CD4-positive, alpha-beta T cell (primary cell): ENCODE measurements at regions not wholly inside any gene's neighbourhood (a gene's known extent, or its start where the extent isn't known, plus 50 kb on each side); places are given as distances from the start of the nearest gene placed in this dataset.

Source experiments
- ATAC-seq: fragments of 200-7000 bp; cut with Tn5 transposase; one replicate; pipeline ENCODE4 v1.10.0; 2022; ENCODE audit warnings: mild to moderate bottlenecking; ENCODE audit not compliant: poor library complexity
- CTCF ChIA-PET: fragments of 350-600 bp; sonication (Branson Sonifier 250); formaldehyde crosslinking; loops from one replicate; lab custom pipeline; 2021; ENCODE audit warnings: antibody characterized with exemption, inconsistent platforms; lab: Charles Lee
- POLR2A ChIA-PET: fragments of 350-600 bp; sonication (Branson Sonifier 250); formaldehyde crosslinking; loops from one replicate; lab custom pipeline; 2021; ENCODE audit warnings: antibody characterized with exemption, inconsistent platforms; lab: Charles Lee
- DNase-seq, 14 experiments: peaks; one replicate each; pipeline ENCODE4 v3.0.0-alpha.2; 2013 to 2020; ENCODE audit warnings: mixed read lengths in 2 of 14
- H3K27ac ChIP-seq, 2 donors: one replicate each; pipeline versions ENCODE4 v1.5.1 to v1.7.0; 2013; ENCODE audit warnings: low read length in 2 of 2, low read depth in 1 of 2, mild to moderate bottlenecking in 1 of 2
- H3K27me3 ChIP-seq, 2 experiments: 1 replicate in 1 of 2; 2 replicates in 1 of 2; pipeline versions ENCODE4 v1.6.1 to v1.7.0; 2013; ENCODE audit warnings: low read length in 2 of 2, control low read depth in 1 of 2, mild to moderate bottlenecking in 1 of 2, moderate library complexity in 1 of 2; ENCODE audit not compliant: insufficient read depth in 2 of 2, control insufficient read depth in 1 of 2
- H3K36me3 ChIP-seq: one replicate; pipeline ENCODE4 v1.6.1; 2013; ENCODE audit warnings: low read length, control low read depth; ENCODE audit not compliant: insufficient read depth
- H3K4me1 ChIP-seq: one replicate; pipeline ENCODE4 v1.6.1; 2013; ENCODE audit warnings: low read length, control low read depth; ENCODE audit not compliant: insufficient read depth
- H3K4me3 ChIP-seq: one replicate; pipeline ENCODE4 v1.5.1; 2013; ENCODE audit warnings: mild to moderate bottlenecking, low read length, moderate library complexity
- H3K9me3 ChIP-seq, 2 experiments: 1 replicate in 1 of 2; 2 replicates in 1 of 2; pipeline versions ENCODE4 v1.6.1 to v1.7.0; 2013; ENCODE audit warnings: low read length in 2 of 2, mild to moderate bottlenecking in 2 of 2, control low read depth in 1 of 2, moderate library complexity in 1 of 2; ENCODE audit not compliant: control insufficient read depth in 1 of 2, insufficient read depth in 1 of 2
- H3K27ac Mint-ChIP-seq: one replicate; pipeline ENCODE4 v1.8.0; 2020; ENCODE audit warnings: mixed read lengths
- H3K27me3 Mint-ChIP-seq: one replicate; pipeline ENCODE4 v1.8.0; 2021; ENCODE audit warnings: mixed read lengths
- H3K36me3 Mint-ChIP-seq: one replicate; pipeline ENCODE4 v1.8.0; 2021; ENCODE audit warnings: low read depth, mixed read lengths
- H3K4me1 Mint-ChIP-seq: one replicate; pipeline ENCODE4 v1.8.0; 2021; ENCODE audit warnings: low read depth, mixed read lengths
- H3K4me3 Mint-ChIP-seq: one replicate; pipeline ENCODE4 v1.8.0; 2020; ENCODE audit warnings: mild to moderate bottlenecking, mixed read lengths
- H3K9me3 Mint-ChIP-seq: one replicate; pipeline ENCODE4 v1.8.0; 2020; ENCODE audit warnings: mixed read lengths
- intact Hi-C, 2 experiments: fragments of 100-400 bp; cut with DNase I in 1 of 2; cut with micrococcal nuclease in 1 of 2; formaldehyde crosslinking; loops; one replicate each; pipeline versions ENCODE4 v1.15.1 to v1.9.0; 2023 to 2025; cut with DNase I, micrococcal nuclease
- TF ChIP-seq, protein P1 (sequence below): fragments of 200-600 bp; IDR thresholded peaks from one replicate; pipeline ENCODE4 v1.8.0; 2022; ENCODE audit warnings: antibody characterized with exemption, mild to moderate bottlenecking

DNA sequence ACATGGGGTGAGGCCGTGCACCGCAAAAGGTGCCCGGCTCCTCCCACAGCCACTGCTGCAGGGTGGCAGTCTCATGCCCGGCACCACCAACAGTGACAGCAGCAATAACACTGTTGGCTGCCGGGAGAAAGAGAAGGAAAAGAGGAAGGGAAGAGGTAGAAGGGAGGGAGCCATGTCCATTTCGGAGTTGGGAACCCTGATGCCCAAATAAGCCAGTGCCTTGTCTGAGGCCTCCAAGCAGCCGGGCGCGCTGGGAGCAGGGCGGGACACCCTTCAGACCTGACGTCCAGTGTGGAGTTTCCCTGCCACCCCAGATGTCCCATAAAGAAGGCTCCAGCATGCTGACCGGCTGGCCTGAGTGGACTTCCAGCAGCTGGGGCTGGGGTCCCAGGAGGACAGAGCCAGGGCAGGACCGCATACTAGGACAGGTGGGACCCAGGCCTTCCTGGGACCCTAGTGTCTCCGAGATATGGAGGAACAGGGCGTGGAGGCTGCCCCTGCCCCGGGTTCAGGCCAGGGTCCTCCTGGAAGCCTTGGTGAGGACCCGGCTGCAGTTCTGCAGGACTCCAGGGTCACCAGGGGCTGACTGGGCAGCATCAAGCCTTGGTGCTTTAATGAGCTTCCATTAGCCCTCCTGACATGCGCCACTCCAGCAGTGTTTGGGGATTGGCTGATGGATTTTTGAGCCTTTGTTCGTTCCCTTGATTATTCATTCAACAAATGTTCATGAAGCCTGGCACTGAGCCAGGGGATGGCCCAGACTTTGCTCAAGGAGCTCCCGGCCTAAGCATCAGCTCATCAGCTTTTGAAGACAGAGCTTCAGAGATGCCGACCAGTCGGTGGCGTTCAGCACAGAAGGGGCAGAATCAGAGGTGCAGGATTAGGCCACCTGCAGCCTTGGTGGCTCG, 223.6 kb upstream of the CIBAR2 start:
- CTCF ChIA-PET = no interaction called here
- POLR2A ChIA-PET = interaction anchor here (0.7 to 2.3 kb wide), 3 partner anchors 17 to 27 kb away, joined by 3 to 19 read pairs (median 3); no protein-coding TSS in a partner anchor

DNA sequence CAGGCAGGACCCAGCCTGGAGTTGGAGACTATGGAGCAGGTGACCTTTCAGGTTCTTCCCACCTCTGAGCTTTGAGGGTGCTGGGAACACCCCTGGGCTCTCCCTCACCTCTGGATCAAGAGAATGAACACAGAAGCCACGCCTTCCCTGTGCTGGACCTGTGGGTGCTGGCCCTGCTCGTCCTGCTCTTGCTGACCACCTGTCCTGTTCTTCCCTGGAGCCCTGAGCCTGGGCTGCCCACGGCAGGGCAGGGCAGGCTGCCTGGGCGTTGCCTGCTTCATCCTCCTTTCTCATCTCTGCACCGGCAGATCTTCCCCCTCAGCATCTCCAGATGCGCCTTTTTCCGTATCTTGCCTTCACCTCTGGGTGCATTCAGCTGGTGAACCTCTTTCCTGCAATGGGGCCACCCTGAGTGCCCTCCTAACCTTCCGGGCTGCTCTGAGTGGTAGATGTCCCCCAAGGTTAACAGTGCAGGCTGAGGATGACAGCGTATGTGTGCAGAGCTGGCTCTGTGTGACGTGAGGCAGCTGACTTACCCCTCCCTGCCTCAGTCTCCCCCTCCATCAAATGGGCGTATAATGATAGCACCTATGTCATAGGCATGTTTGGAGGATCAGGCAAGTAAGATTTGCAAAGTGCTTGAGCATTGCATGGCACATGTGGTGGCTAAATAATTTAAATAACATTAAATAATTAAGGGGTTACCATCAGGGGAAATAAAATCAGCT, 225.8 kb upstream of the CIBAR2 start:
- Mint-ChIP-seq H3K36me3 (no peaks in the 10 kb centered on the region), H3K4me1 (peaks cover 13% of the 10 kb centered on the region), H3K27me3 (no peaks in the 10 kb centered on the region), H3K27ac (no peak overlapping the region), H3K9me3 (no peaks in the 10 kb centered on the region), H3K4me3 (no peak overlapping the region)
- ATAC-seq (no peak), DNase-seq (no peak)
- TF ChIP-seq, protein P1, sequence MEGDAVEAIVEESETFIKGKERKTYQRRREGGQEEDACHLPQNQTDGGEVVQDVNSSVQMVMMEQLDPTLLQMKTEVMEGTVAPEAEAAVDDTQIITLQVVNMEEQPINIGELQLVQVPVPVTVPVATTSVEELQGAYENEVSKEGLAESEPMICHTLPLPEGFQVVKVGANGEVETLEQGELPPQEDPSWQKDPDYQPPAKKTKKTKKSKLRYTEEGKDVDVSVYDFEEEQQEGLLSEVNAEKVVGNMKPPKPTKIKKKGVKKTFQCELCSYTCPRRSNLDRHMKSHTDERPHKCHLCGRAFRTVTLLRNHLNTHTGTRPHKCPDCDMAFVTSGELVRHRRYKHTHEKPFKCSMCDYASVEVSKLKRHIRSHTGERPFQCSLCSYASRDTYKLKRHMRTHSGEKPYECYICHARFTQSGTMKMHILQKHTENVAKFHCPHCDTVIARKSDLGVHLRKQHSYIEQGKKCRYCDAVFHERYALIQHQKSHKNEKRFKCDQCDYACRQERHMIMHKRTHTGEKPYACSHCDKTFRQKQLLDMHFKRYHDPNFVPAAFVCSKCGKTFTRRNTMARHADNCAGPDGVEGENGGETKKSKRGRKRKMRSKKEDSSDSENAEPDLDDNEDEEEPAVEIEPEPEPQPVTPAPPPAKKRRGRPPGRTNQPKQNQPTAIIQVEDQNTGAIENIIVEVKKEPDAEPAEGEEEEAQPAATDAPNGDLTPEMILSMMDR = no peak
- H3K27ac ChIP-seq = no peak overlapping the region
- H3K36me3 ChIP-seq = no peaks in the 10 kb centered on the region
- H3K4me1 ChIP-seq = peaks cover 19% of the 10 kb centered on the region
- peaks cover 0 to 9% of the 10 kb centered on the region in 2 experiments for H3K27me3 ChIP-seq
- no peak overlapping the region for H3K4me3 ChIP-seq
- ChIA-PET POLR2A (no interaction called here), CTCF (no interaction called here)
- intact Hi-C loops = no loop called here
- H3K9me3 ChIP-seq = no peaks in the 10 kb centered on the region

More for the DNA sequence above, 223.6 kb upstream of the CIBAR2 start:
- Histone ChIP-seq H3K27ac (no peak overlapping the region), H3K9me3 (no peaks in the 10 kb centered on the region), H3K4me1 (peaks cover 19% of the 10 kb centered on the region), H3K36me3 (no peaks in the 10 kb centered on the region), H3K27me3 (peaks cover 0 to 9% of the 10 kb centered on the region in 2 experiments), H3K4me3 (peak overlapping the region; percentile 37)
- peak in 2 of 14 experiments; percentile 24 to 30 for DNase-seq
- H3K36me3 Mint-ChIP-seq = no peaks in the 10 kb centered on the region
- TF ChIP-seq, protein P1 = no peak
- H3K27me3 Mint-ChIP-seq = peaks cover under 1% of the 10 kb centered on the region
- peak overlapping the region; percentile 80 for H3K4me3 Mint-ChIP-seq
- peak overlapping the region; percentile 77 for H3K27ac Mint-ChIP-seq
- intact Hi-C loops = loop anchor here in 1 of 2 experiments (2.0 kb wide), 1 partner anchor 25 kb away; no protein-coding TSS in a partner anchor
- no peaks in the 10 kb centered on the region for H3K9me3 Mint-ChIP-seq
- peaks cover 15% of the 10 kb centered on the region for H3K4me1 Mint-ChIP-seq
- ATAC-seq = no peak

DNA sequence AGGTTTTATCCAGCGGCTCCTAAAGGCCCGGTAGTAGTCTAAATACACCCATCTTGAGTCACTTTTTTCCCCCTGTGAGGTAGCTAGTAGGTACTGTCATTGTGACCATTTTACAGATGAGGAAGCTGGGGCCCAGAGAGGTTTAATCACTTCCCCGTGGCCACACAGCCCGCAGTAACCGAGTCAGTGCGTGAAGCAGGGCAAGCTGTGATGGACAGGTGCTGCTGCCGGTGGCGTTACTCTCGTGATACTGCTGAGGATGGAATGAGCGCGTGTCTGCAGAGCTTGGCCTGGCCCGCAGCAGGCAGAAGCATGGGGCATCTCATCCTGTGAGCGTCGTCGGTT, 226.3 kb upstream of the CIBAR2 start:
- no peaks in the 10 kb centered on the region for H3K27me3 Mint-ChIP-seq
- H3K36me3 ChIP-seq = no peaks in the 10 kb centered on the region
- no peak overlapping the region for H3K4me3 Mint-ChIP-seq
- no peak overlapping the region for H3K27ac Mint-ChIP-seq
- TF ChIP-seq, protein P1 = no peak
- H3K36me3 Mint-ChIP-seq = no peaks in the 10 kb centered on the region
- no peak for DNase-seq
- H3K4me1 ChIP-seq = peaks cover 19% of the 10 kb centered on the region
- no peaks in the 10 kb centered on the region for H3K9me3 Mint-ChIP-seq
- peaks cover 0 to 9% of the 10 kb centered on the region in 2 experiments for H3K27me3 ChIP-seq
- H3K9me3 ChIP-seq = no peaks in the 10 kb centered on the region
- intact Hi-C loops = no loop called here
- CTCF ChIA-PET = no interaction called here
- ATAC-seq = no peak
- no peak overlapping the region for H3K4me3 ChIP-seq
- POLR2A ChIA-PET = no interaction called here
- H3K4me1 Mint-ChIP-seq = peaks cover 13% of the 10 kb centered on the region
- no peak overlapping the region for H3K27ac ChIP-seq
